PFSK-1 (cell line): ENCODE measurements at regions not wholly inside any gene's neighbourhood (a gene's known extent, or its start where the extent isn't known, plus 50 kb on each side); places are given as distances from the start of the nearest gene placed in this dataset.

Source experiments
- POLR2AphosphoS5 ChIP-seq: IDR thresholded peaks from 2 replicates; pipeline ENCODE4 v1.6.1; 2012; ENCODE audit warnings: low read depth, mild to moderate bottlenecking, control low read depth, low read length, moderate library complexity
- REST ChIP-seq, 2 experiments: IDR thresholded peaks; 2 replicates each; pipeline versions ENCODE4 v1.6.1 to v1.8.0; 2011 to 2012; ENCODE audit warnings: low read depth in 2 of 2, low read length in 2 of 2, control low read depth in 1 of 2, inconsistent platforms in 1 of 2, mild to moderate bottlenecking in 1 of 2, moderate library complexity in 1 of 2; ENCODE audit not compliant: insufficient read depth in 1 of 2
- SIN3A ChIP-seq: IDR thresholded peaks from 2 replicates; pipeline ENCODE4 v1.6.1; 2012; ENCODE audit warnings: mild to moderate bottlenecking, low read length, moderate library complexity, borderline replicate concordance; ENCODE audit not compliant: insufficient read depth

GRCh38 chr3:109648027-109648426, 310.7 kb upstream of the DPPA4 start:
- TF ChIP-seq POLR2AphosphoS5 (no peak), SIN3A (no peak), REST (IDR thresholded peaks at IDR 0.05; ENCODE audit: insufficient read depth in 1 of 2, low read depth in 2 of 2, low read length in 2 of 2) (no peak)
